Loucy (cell line): ENCODE measurements at regions not wholly inside any gene's neighbourhood (a gene's known extent, or its start where the extent isn't known, plus 50 kb on each side); places are given as distances from the start of the nearest gene placed in this dataset.

Experiments used
- EZH2phosphoT487 ChIP-seq: fragments of 200-600 bp; IDR thresholded peaks from 2 replicates; pipeline ENCODE4 v1.6.1; 2018; ENCODE audit warnings: antibody characterized with exemption, mild to moderate bottlenecking, moderate library complexity, borderline replicate concordance
- TF ChIP-seq, protein P1 (sequence below): fragments of 200-600 bp; sonication (generic); conservative IDR thresholded peaks from 2 replicates; pipeline ENCODE4 v1.5.1; 2014; ENCODE audit warnings: mild to moderate bottlenecking, antibody characterized with exemption, low read length

- no peak for TF ChIP-seq EZH2phosphoT487
- TF ChIP-seq, protein P1, sequence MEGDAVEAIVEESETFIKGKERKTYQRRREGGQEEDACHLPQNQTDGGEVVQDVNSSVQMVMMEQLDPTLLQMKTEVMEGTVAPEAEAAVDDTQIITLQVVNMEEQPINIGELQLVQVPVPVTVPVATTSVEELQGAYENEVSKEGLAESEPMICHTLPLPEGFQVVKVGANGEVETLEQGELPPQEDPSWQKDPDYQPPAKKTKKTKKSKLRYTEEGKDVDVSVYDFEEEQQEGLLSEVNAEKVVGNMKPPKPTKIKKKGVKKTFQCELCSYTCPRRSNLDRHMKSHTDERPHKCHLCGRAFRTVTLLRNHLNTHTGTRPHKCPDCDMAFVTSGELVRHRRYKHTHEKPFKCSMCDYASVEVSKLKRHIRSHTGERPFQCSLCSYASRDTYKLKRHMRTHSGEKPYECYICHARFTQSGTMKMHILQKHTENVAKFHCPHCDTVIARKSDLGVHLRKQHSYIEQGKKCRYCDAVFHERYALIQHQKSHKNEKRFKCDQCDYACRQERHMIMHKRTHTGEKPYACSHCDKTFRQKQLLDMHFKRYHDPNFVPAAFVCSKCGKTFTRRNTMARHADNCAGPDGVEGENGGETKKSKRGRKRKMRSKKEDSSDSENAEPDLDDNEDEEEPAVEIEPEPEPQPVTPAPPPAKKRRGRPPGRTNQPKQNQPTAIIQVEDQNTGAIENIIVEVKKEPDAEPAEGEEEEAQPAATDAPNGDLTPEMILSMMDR, result no peak
Measured at GRCh38 chr10:62498271-62498670, 124.1 kb downstream of the ZNF365 start.
